GM13976 (cell line): ENCODE measurements at regions not wholly inside any gene's neighbourhood (a gene's known extent, or its start where the extent isn't known, plus 50 kb on each side); places are given as distances from the start of the nearest gene placed in this dataset.

Experiments used
- DNase-seq: peaks from one replicate; pipeline ENCODE4 v3.0.0; 2012; ENCODE audit warnings: low spot score
- in situ Hi-C: fragments of 300-500 bp; cut with MboI; formaldehyde crosslinking; loops from one replicate; pipeline ENCODE4 v1.12.0; 2022; ENCODE audit warnings: low sequenced_read_pairs, mixed read lengths, inconsistent platforms; ENCODE audit not compliant: unreplicated experiment
- TF ChIP-seq, protein P1 (sequence below): IDR thresholded peaks from 2 replicates; pipeline ENCODE4 v1.5.1; 2012; ENCODE audit warnings: borderline replicate concordance, mild to moderate bottlenecking; ENCODE audit not compliant: insufficient read depth; ENCODE audit errors: extremely low read depth, missing control alignments, control extremely low read depth

DNA sequence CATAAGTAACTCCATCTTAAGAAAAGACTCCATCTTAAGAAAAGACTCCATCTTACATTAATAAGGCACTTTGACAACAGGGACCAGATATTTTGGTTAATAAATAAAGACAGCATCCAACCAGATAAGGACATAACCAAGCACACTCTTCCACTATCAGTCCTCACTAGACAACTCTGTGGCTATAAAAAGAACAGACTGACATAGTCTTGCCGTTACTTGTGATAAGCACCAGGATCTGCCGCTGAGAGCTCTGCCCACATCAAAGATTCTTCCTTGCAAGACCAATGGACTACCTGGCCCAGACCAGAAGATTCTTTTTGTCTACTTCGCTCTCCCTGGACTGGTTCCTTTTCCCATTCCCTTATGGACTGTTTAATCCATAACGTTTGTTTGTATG is 667.4 kb downstream of the NYAP2 start:
- TF ChIP-seq, protein P1, sequence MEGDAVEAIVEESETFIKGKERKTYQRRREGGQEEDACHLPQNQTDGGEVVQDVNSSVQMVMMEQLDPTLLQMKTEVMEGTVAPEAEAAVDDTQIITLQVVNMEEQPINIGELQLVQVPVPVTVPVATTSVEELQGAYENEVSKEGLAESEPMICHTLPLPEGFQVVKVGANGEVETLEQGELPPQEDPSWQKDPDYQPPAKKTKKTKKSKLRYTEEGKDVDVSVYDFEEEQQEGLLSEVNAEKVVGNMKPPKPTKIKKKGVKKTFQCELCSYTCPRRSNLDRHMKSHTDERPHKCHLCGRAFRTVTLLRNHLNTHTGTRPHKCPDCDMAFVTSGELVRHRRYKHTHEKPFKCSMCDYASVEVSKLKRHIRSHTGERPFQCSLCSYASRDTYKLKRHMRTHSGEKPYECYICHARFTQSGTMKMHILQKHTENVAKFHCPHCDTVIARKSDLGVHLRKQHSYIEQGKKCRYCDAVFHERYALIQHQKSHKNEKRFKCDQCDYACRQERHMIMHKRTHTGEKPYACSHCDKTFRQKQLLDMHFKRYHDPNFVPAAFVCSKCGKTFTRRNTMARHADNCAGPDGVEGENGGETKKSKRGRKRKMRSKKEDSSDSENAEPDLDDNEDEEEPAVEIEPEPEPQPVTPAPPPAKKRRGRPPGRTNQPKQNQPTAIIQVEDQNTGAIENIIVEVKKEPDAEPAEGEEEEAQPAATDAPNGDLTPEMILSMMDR, result no peak
- no peak for DNase-seq
- in situ Hi-C loops, result no loop called here

DNA sequence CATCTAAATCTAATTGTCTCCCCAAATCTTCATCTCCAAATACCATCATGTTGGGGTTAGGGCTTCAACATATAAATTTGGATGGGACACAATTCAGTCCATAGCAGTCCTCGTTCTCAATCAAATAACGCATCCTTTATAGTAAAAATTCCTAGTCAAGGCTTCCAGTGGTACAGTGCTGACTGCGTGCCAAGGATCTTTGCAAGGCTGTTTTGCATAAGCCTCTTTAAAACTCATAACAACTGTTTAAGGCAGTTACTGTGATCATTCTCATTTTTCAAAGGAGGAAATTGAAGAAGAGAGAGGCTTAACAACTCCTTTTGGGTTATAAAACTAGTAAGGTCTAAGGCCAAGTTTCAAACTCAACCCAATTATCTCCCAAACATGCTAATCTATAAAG is 666.9 kb downstream of the NYAP2 start:
- TF ChIP-seq, protein P1, result no peak

DNA sequence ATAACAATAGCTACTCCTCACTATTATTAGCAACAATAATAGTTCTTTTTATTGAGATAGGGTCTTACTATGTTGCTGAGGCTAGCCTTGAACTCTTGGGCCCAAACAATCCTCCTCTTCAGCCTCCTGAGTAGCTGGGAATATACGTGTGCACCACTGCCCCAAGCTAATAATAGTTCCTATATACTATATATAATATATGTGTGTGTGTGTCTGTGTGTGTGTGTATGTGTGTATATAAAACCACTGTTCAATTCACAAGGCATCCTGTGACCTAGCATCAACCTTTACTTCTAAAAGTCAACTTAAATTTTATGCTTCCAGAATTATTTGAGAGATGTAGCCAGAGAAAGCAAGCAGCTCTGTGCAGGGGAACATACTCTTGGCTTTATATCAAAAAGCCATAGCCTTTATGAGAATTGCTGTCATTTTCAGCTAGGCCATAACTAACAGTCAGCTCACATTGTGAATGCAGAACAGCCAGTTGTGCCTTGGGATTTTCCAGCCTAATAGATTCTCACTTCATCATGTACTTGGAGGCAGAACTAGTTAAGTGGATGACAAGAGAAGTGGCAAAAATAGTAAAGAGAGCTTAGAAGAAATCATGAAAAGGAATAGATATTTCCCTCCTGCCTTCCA is 665.5 kb downstream of the NYAP2 start:
- in situ Hi-C loops, result no loop called here
- TF ChIP-seq, protein P1, result no peak
- DNase-seq, result no peak

More for the DNA sequence above, 666.9 kb downstream of the NYAP2 start:
- DNase-seq, result no peak
- in situ Hi-C loops, result no loop called here

DNA sequence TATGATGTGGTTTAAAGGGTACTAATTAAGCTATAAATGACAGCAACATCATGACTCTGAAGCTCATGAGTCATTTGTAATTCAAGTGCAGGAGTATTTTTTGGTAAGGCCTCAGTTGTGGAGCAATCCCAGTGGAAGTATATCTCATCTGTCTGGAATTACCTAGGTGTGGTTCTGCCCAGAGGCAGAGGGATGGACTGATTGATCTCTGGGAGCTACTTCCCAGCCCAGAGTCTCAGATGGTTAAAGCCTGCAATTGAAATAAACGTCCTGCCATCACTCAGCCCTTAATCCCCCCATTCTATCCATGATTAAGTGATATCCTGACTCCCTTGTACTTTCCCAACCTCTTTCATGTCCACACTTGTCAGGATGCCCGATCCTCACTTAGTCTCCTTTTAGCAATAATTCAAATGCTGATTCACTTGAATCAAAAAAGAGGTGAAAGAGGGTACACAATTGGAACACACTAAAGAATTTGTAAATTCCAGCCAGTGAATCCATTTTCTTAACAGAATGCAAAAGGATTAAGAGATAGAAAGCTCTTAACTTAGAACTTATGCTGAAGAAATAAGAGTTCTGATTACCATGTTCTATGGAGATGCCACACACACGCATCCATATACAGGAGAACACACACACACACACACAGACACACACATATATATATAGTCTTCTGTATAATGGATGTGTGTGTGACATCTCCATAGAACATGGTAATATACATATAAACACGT is 664.4 kb downstream of the NYAP2 start:
- TF ChIP-seq, protein P1, result no peak
- no peak for DNase-seq
- in situ Hi-C loops, result no loop called here

DNA sequence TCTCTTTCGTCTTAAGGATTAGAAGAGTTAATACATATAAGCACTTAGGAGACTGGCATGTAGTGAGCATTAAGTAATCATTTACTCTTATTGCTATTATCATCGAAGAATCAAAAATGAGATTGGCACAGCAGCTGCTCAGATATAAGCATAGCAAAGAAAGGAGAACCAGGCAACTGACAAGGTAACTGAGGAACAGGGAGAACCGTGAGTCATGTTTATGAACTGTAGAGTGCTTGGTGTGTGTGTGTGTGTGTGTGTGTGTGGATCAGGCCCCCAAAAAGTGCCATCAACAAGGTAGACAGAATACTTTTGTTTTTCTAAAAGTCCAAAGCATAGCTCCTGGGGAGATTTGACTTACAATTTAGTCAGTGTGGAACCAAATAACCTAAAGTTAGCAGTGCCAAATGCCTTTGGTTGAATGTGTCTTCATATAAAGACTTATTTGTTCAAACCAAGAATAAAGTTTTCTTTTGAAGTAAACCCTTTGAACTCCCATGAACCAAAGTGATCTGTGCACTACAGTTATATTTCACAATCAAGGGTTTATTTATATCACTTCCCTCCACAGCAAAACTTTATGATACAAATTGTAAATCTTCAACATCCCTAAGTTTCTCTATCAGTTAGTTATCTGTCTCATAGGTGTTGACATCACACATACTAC is 660.6 kb downstream of the NYAP2 start:
- in situ Hi-C loops, result no loop called here
- TF ChIP-seq, protein P1, result no peak
- DNase-seq, result no peak

DNA sequence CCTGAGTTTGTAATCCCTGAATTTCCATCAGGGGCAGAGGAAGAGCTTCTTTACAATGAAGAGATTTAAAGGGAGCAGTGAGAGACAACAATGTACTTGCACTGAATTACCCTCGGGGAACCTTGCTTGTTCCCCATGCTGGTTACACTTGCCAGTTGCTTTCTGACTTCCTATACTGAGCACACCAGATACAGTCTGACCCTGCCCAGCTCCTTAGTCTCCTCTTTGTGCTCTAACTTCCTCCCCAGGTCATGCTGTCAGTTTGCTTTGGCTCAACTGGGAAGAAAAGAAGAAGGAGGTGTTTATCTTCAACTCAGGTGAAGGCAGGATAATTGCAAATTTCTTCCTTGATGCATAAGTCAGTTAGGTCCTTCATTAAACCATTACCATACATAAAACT is 658.4 kb downstream of the NYAP2 start:
- in situ Hi-C loops, result no loop called here
- DNase-seq, result no peak
- TF ChIP-seq, protein P1, result no peak
